ENCODE measurements at regions not wholly inside any gene's neighbourhood (a gene's known extent, or its start where the extent isn't known, plus 50 kb on each side); places are given as distances from the start of the nearest gene placed in this dataset.

- peaks cover 4% of the 10 kb centered on the region for H3K9me3 ChIP-seq (ENCODE audit: control insufficient read depth, low read depth, low read length)
- H3K4me3 ChIP-seq (ENCODE audit: low read length) = no peak overlapping the region
- no peaks in the 10 kb centered on the region for H3K4me1 ChIP-seq (ENCODE audit: control insufficient read depth, insufficient read depth, low read length)
- no peaks in the 10 kb centered on the region for H3K27me3 ChIP-seq (ENCODE audit: control insufficient read depth, insufficient read depth, low read length)
- WGBS (ENCODE audit: insufficient coverage, low lambda C conversion rate) = 100% methylated on average over 1 of the region's 2 CpGs
- DNase-seq = no peak
- no peak overlapping the region for H3K27ac ChIP-seq (ENCODE audit: low read length)
- no peaks in the 10 kb centered on the region for H3K36me3 ChIP-seq (ENCODE audit: control insufficient read depth, insufficient read depth, low read length)
These were observed 1575.1 kb downstream of the OTOL1 start for GRCh38 chr3:163071713-163072112.
